NOMO-1 treated with dmso at 0.1 percent for 144 hours (cell line): ENCODE measurements at regions not wholly inside any gene's neighbourhood (a gene's known extent, or its start where the extent isn't known, plus 50 kb on each side); places are given as distances from the start of the nearest gene placed in this dataset.
"Not testable (repeated sequence)": the region's sequence is repeated elsewhere in the genome, so short reads cannot be mapped to it uniquely, and the experiment has no call there.

ENCODE experiments used
- DNase-seq: peaks from one replicate; lab custom pipeline; 2025; ENCODE audit not compliant: unreplicated experiment; lab: John Stamatoyannopoulos, UW

DNA sequence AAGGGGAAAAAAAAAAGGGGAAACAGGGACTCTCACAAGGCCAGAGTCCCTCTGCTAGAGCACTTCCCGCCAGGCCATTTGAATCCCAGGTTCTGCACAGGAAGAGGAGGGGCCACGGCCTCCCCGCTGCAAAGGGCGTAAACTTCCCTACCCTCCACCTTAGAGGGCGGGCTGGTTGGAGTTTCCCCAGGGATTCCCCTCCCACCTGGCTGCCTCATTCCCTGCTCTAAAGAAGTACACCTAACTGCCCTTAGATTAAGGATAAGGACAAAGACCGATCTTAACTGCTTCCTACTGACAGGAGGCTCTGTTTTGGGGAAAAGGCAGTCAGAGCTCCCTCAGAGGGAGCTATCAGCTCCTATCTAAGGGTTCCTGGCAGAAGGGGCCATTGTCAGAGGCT lies 102.0 kb upstream of the ARMC3 start:
- DNase-seq = peak; percentile 26

DNA sequence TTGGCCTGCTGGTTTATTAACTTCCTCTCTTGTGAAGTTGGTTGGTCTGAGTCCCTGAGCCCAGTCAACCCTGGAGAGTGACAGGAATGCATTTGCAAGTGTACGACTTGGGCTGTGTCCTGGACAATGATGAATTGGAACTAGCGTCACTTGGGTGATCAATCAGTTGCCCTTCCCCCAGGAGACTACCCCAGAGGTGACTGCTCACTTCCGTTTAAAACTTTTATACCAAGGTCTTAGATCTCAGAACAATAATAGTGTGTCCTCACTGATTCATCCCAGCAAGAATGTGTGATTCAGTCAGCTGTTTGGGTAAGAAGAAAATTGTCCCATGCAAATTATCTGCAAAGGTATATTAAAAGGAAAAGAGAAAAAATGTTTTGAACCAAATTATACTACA lies 102.9 kb upstream of the ARMC3 start:
- no peak for DNase-seq

DNA sequence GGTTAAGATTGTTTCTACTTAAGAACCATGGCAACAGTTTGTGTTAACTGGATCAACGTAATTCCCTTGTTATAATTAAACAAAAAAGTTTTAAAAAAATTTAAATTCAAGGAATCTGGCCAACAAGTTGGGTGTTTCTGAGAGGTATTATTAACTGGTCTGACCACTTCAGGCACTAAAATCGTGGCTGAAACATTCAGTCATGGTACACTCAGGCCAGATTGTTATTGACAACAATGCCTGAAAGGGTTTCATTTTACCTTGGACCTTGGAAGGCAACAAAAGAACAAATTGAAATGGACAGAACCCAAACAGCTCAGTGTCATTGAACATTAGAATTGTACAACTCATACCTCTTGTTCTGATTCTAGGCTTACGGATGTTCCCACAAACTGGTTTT lies 103.3 kb upstream of the ARMC3 start:
- DNase-seq = no peak

DNA sequence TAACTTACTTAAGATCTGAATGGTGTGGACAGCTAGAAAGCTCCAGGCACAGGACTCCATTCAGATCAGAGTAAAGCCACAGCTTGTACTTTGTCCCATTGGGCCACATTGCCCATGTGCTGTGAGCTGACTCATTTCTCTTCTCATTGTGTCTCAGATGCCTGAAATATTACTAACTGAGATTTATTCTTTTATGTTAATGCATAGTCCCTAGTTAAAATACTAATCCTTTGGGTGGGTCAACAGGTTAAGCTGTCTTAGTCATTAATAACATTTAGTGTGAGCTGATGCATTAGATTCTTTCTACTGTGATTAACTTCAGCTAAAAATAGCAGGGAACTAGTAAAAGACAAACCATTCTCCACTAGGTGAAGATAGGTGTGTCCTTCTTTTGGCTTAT lies 104.7 kb upstream of the ARMC3 start:
- DNase-seq = no peak

DNA sequence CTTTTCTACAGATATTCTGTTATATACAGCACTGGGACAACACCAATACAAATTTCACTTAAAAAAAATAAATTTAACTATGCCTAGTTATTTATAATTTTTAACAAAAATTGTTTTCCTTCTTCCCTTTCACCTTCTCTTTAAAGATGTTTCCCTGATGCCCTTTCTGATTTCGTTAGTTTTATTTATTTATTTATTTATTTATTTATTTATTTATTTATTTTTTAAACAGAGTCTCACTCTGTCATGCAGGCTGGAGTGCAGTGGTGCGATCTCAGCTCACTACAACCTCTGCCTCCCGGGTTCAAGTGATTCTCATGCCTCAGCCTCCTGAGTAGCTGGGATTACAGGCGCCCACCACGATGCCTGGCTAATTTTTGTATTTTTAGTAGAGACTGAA lies 105.9 kb upstream of the ARMC3 start:
- DNase-seq = not testable (repeated sequence)

DNA sequence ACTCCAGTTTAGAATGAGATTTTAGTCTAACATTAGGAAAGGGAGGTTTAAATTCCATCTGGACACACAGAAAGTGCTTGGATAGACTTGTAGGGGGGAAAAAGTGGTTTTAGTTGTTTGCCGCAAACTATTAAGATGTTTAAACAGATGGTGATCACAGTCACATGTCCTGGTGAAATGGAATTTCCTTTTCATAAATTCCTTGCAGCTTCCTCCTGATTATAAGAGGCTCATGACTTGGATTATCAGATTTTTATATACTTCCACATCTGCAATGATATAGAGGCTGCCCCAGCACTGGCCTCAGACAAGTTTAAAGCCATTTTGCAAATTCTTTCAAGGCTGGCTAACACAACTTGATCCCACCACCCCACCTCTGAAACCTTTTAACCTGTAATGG lies 106.4 kb upstream of the ARMC3 start:
- no peak for DNase-seq

DNA sequence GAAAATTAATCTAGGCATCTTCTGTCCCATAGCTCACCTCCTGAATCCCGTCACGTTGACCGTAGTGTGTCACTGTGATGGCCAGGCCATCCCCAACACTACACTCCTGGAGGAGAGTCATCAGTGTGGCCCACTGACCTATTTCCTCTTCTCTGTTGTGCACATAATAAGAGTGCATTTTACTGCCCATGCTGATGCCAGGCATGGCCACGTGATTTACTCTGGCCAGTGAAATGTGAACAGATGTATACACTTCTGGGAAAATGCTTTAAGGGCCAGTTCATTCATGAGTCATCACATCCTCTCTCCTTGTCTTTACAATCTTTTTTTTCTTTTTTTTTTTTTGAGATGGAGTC lies 101.9 kb upstream of the PIP4K2A start:
- DNase-seq = no peak

DNA sequence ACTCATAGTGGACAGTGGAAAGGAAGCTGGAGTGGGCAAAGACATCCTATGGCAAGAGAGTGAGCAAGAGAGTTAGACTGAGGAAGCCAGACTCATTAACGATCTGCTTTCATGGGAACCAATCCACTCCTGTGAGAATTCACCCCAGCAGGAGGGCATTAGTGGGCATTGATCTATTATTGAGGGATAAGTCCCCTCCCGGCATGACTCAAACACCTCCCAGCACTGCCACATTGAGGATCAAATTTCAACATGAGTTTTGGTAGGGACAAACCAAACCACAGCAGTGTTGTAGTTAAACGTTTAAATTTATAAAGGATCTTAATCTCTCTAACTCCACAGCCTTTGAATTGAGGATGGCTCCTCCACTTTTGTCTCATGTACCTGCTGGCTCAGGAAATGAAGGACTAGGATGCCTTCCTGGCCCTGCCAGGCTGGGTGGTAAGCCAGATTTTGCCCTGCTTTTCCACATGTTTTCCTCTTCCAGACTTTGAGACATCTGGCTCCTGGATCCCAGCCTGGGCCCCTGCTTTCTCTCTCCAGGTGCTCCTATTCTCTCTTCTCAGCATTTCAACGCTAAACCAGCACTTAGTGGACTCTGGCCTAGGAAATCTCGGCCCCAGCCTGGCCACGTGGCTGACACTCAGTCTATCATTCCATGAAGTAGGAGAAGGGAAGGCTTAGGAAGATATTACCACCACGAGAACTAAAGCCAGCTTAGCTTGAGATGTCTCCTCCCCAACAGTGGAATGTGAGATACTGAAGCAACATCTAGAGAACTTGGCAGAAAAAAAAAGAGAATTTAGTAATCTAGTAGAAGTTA lies 96.5 kb upstream of the PIP4K2A start:
- DNase-seq = no peak

DNA sequence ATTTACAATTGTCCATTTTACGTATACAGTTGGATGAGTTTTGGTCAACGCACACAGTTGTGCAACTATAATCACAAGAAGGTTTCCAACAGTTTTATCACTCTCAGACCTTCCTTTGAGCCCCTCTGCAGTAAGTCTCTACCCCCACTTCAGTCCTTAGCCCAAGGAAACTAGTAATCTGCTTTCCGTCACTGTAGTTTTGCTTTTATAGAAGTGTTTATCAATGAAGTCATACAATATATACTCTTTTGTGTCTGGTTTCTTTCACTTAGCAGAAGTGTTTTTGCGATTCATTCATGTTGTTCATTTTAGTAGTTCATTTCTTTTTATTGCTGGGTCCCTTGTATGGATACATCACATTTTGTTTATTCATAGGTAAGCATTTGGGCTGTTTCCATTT lies 92.9 kb upstream of the PIP4K2A start:
- DNase-seq = no peak

DNA sequence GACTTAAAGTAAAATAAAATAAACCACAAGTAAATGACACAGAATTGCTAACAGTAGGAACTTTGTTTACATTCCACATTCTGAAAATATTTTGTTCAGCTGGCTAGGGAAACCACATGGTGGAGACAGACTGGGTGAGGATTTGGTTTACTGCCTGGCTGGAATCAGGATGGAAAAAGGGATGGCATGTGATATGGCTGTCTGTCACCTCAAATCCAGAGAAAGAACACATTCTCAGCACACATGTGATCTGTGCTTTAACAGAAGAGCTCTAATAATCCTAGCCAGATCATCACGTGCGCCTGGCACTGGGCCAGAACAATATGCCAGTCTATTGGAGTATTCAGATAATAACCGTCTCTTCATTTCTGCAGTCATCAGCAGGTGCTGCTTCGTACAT lies 90.9 kb upstream of the PIP4K2A start:
- no peak for DNase-seq

DNA sequence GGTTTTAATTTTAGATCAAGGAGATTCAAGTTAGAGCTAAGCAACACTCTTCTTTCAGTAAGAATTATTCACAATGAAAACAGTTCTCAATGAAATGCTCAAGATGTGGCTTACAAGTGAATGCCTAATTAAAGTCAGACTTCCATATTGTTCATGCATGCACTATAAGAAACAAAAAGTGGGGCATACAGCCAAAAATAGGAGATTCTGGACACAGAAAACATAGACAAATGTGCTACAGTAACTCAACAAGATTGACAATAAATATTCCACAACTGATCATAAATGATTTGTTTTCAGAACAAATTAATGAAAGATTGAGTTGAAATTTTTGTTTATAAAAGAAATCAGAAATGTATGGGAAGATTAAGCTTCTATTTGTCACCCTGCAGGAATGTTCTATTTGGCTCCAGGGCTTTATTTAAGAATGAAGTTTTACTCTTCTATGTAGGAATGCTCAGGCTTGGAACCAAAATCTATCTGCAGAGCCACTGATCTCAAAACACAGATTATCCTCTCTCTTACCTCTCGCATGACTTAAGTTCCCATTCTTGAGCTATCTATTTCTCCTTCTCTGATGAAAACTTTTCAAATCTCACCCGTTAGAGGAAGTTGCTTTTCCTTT lies 89.0 kb upstream of the PIP4K2A start:
- DNase-seq = no peak

DNA sequence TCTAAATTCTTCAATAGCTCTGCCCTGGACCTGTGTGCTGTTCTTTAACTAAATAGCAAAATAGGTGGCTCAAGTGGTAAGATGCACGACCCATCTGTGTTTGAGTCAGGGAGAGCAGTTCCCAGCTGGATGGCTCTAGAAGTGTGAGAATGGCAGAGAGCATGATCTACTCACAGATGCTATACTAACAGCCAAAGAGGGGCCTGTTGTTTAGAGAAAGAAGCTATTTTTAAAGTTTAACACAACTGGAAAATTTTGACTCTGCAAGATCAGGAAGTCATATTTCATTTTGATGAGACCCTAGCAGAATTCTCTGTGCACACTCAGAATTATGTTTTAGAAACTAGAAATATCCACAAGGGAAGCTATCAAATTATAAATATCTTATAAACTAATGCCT lies 87.4 kb upstream of the PIP4K2A start:
- no peak for DNase-seq

DNA sequence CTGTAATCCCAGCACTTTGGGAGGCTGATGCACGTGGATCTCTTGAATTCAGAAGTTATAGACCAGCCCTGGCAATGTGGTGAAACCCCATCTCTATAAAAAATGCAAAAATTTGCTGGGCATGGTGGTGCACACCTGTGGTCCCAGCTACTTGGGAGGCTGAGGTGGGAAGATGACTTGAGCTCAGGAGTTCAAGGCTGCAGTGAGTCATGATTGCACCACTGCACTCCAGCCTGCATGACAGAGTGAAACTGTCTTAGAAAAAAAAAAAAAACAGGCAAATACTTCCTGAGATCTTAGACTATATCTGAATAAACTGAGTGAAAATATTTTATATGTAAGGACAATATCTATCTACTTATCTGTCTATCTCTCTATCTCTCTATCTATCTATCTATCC lies 83.4 kb upstream of the PIP4K2A start:
- DNase-seq = not testable (repeated sequence)

DNA sequence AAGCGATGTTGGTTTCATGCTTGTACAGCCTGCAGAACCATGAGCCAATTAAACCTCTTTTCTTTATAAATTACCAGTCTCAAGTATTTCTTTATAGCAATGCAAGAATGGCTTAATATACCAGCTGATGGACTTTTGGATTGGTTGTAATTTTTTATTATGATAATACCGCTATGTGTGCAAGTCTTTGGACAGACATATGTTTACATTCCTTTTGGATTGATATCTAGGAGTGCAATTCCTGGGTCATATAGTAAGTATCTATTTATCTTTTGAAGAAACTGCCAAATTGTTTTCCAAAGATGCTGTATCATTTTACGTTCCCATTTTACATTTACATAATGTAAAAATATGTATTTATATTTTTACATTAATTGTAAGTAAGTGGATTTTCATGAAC lies 81.2 kb upstream of the PIP4K2A start:
- DNase-seq = no peak

DNA sequence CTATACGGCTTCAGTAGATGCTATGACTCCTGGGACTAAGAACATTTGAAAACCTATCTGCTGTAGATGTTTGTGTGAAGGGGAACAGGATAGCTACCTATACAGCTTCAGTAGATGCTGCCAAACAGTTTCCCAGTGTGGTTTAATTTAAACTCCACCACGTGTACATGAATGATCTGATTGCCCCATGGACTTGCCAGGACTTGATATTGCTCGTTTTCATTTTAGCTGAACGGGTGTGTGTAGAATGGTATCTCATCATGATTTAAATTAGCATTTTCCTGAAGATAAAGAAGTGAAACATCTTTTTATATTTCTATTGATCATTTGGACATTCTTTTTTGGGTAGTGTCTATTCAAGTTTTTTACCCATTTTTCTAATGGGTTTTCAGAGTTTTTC lies 77.8 kb upstream of the PIP4K2A start:
- no peak for DNase-seq

DNA sequence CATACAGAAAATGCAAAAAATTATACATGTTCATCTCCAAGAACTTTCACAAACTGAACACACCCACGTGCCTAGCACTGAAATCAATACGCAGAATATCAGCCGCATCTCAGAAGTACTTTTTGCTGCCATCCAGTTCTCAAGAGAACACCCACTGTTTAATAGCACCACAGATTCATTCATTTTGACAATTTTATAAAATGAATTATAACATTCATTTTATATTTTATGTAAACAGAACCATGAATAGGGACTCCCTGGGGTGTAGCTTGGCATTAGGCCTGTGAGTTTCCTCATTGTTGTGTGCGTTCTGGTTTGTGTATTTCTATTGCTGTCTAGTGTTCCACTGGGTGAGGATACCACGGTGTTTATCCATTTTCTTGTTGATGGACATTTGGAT lies 77.3 kb upstream of the PIP4K2A start:
- no peak for DNase-seq

DNA sequence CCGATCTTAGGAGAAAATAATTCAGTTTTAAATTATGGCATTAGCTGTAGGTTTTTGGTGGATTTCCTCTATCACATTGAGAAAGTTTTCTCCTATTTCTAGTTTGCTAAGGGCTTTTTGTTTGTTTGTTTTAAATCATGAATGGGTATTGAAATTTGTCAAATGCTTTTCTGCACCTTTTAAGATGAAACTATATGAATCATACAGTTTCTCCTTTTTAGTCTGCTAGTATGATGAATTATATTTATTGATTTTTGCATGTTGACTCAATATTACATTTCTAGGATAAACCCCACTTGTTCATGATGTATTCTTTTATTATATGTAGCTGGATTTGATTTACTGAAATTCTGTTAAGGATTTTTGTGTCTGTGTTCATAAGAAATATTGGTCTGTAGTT lies 70.3 kb upstream of the PIP4K2A start:
- DNase-seq = no peak

DNA sequence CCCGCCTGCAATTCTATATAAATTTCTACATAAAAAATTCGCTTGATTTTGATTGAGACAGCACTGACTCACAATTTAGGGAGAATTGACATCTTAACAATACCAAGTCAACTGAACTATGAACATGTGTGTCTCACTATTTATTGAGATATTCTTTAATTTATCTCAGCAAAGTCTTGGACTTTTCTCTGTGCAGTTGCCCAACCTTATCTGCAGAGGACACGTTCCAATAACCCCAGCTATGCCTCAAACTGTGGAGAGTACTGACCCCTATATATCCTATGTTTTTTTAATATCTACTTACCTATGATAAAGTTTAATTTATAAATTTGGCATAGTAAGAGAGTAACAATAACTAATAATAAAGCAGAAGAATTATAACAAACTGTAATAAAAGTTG lies 69.4 kb upstream of the PIP4K2A start:
- DNase-seq = no peak

DNA sequence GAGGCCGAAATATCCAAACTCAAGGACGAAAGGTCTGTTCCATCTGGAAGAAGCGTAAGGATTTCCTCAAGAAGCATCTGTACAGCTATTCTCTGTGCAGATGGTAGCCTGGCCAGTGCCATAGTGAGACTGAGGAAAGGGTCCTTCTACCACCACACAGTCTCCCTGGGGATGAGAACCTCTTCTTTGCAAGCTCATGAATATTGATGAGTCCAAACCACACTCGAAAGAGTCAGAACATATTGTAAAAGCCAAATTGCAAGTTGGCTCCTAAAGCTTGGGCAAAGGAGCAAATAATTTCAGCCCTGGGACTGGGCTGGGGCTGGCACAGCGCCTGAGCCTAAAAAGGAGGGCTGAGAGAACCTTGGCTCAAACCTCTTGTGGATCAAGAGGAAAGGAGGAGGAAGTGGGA lies 66.1 kb upstream of the PIP4K2A start:
- no peak for DNase-seq

DNA sequence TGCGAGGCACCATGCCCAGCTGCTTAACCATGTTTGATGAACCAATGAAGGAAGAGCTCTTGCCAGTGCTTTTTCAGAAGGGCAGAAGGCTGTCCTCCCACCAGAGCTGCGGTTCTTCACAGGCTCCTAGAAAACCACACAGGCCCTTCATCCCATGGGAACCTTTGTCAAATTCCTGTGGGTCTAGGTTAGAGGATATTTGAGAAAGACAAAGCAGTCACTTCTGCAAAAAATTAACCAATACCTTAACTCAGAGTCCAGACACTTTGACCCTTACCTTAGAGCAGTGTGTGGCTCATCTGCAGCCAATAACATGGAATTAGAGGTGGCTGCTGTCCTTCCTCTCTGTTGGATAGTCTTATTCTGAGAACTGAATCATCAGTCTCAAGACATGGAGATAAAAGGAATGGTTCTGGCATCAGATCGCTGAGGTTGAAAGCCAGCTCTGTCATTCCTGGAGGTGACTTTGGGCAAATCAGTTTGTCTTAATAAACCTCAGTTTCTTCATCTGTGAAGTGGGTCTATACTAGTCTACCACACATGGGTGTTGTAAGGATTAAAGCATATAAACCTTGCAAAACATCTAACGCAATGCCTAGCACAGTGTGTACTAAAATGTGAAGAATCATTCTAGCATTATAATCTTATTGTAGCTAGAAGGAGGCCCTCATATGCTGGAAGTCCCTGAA lies 65.1 kb upstream of the PIP4K2A start:
- DNase-seq = no peak

DNA sequence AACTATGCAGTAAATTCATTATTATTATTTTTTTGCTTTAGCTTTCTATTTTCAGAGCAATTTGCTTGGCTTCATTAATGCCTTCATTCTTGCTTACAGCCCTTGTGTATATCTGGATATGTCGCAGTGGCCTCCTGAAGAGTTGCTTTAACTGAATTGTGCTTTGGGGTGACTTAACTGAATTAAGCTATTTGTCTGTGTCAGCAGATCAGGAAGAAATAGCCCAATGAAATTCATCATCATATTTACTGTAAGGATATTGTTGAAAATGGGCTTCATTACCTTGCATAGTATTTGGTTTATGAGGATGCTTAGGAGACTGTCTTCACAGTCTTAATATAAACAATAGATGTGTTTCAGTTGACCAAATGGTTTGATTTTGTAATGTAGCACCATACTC lies 59.7 kb upstream of the PIP4K2A start:
- no peak for DNase-seq

DNA sequence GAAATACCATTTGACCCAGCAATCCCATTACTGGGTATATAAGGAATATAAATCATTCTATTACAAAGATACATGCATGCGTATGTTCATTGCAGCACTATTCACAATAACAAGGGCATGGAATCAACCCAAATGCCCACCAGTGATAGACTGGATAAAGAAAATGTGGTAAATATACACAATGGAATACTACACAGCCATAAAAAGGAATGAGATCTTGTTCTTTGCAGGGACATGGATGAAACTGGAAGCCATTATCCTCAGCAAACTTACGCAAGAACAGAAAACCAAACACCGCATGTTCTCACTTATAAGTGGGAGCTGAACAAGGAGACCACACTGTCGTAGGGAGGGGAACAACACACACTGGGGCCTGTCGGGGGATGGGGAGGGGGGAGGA lies 57.3 kb upstream of the PIP4K2A start:
- not testable (repeated sequence) for DNase-seq
